ENCODE measurements at regions not wholly inside any gene's neighbourhood (a gene's known extent, or its start where the extent isn't known, plus 50 kb on each side); places are given as distances from the start of the nearest gene placed in this dataset.

DNA sequence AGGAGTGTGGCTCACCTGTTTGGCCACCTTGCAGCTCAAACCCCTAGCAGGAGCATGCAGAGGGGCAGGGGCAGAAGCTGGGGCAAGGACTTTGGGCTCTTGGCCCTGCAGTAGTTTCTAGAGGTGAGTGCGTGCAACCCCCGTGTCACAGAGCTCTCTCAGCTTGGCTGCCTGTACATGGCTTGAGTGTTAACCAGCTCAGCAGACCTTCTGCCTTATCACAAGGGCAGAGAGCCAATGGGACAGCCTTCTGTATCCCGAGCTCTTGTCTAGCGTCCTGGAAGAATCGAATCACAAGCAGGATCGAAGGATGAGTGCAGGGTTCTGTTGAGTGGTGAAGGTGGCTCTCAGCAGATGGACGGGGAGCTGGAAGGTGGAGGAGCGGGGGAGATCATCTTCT, 120.3 kb upstream of the TMEM18 start:
- no peak overlapping the region for H3K4ac ChIP-seq (ENCODE audit: low read depth, low read length)
- H3K27me3 ChIP-seq (ENCODE audit: insufficient read depth, low read length, poor library complexity) = no peaks in the 10 kb centered on the region
- H3K36me3 ChIP-seq (ENCODE audit: control insufficient read depth, insufficient read depth, low read length) = no peaks in the 10 kb centered on the region
- H3K23ac ChIP-seq (ENCODE audit: low read length) = no peak overlapping the region
- H2BK120ac ChIP-seq (ENCODE audit: low read depth, low read length) = no peak overlapping the region
- H3K18ac ChIP-seq (ENCODE audit: low read length) = no peak overlapping the region
- no peak overlapping the region for H3K4me2 ChIP-seq (ENCODE audit: low read length)
- H4K8ac ChIP-seq (ENCODE audit: low read depth, low read length) = no peak overlapping the region
- H3K79me1 ChIP-seq (ENCODE audit: low read length) = no peaks in the 10 kb centered on the region
- H3K56ac ChIP-seq (ENCODE audit: low read length) = no peak overlapping the region
- no peak overlapping the region for H3K27ac ChIP-seq (ENCODE audit: low read depth, low read length)
- no peak overlapping the region for H2BK5ac ChIP-seq (ENCODE audit: low read length)
- WGBS (ENCODE audit: extremely low coverage, insufficient coverage, low lambda C conversion rate) = no CpG with 5 or more reads among the region's 8 CpGs
- no peak overlapping the region for H2AK5ac ChIP-seq (ENCODE audit: low read length)
- no peak overlapping the region for H3K9ac ChIP-seq (ENCODE audit: low read length)
- H2BK15ac ChIP-seq (replicated peaks; ENCODE audit: low read depth) = no peak overlapping the region
- H3K4me1 ChIP-seq (ENCODE audit: control insufficient read depth, low read depth, low read length) = no peaks in the 10 kb centered on the region
- H3K79me2 ChIP-seq (ENCODE audit: control insufficient read depth, insufficient read depth, low read length) = no peaks in the 10 kb centered on the region
- no peak overlapping the region for H4K5ac ChIP-seq (ENCODE audit: low read length)
- DNase-seq = no peak
- H3K4me3 ChIP-seq (ENCODE audit: low read length) = no peak overlapping the region

GRCh38 chr2:796141-796985, 119.2 kb upstream of the TMEM18 start:
- H2BK5ac ChIP-seq (ENCODE audit: low read length) = no peak overlapping the region
- H2AK5ac ChIP-seq (ENCODE audit: low read length) = no peak overlapping the region
- H4K5ac ChIP-seq (ENCODE audit: low read length) = no peak overlapping the region
- no peaks in the 10 kb centered on the region for H3K79me2 ChIP-seq (ENCODE audit: control insufficient read depth, insufficient read depth, low read length)
- WGBS (ENCODE audit: extremely low coverage, insufficient coverage, low lambda C conversion rate) = no CpG with 5 or more reads among the region's 24 CpGs
- no peak overlapping the region for H2BK120ac ChIP-seq (ENCODE audit: low read depth, low read length)
- H3K4me2 ChIP-seq (ENCODE audit: low read length) = no peak overlapping the region
- H3K36me3 ChIP-seq (ENCODE audit: control insufficient read depth, insufficient read depth, low read length) = no peaks in the 10 kb centered on the region
- H3K4me3 ChIP-seq (ENCODE audit: low read length) = no peak overlapping the region
- no peak overlapping the region for H3K23ac ChIP-seq (ENCODE audit: low read length)
- no peak overlapping the region for H3K18ac ChIP-seq (ENCODE audit: low read length)
- no peaks in the 10 kb centered on the region for H3K4me1 ChIP-seq (ENCODE audit: control insufficient read depth, low read depth, low read length)
- H3K27me3 ChIP-seq (ENCODE audit: insufficient read depth, low read length, poor library complexity) = no peaks in the 10 kb centered on the region
- H3K9ac ChIP-seq (ENCODE audit: low read length) = no peak overlapping the region
- no peak overlapping the region for H3K27ac ChIP-seq (ENCODE audit: low read depth, low read length)
- no peaks in the 10 kb centered on the region for H3K79me1 ChIP-seq (ENCODE audit: low read length)
- H3K56ac ChIP-seq (ENCODE audit: low read length) = no peak overlapping the region
- no peak overlapping the region for H4K8ac ChIP-seq (ENCODE audit: low read depth, low read length)
- H2BK15ac ChIP-seq (replicated peaks; ENCODE audit: low read depth) = no peak overlapping the region
- H3K4ac ChIP-seq (ENCODE audit: low read depth, low read length) = no peak overlapping the region
- no peak for DNase-seq

GRCh38 chr2:795531-796041, 118.4 kb upstream of the TMEM18 start:
- no peak overlapping the region for H4K8ac ChIP-seq (ENCODE audit: low read depth, low read length)
- no peak overlapping the region for H3K56ac ChIP-seq (ENCODE audit: low read length)
- no peak overlapping the region for H3K9ac ChIP-seq (ENCODE audit: low read length)
- H2BK5ac ChIP-seq (ENCODE audit: low read length) = no peak overlapping the region
- no peak overlapping the region for H2BK15ac ChIP-seq (replicated peaks; ENCODE audit: low read depth)
- H3K4me2 ChIP-seq (ENCODE audit: low read length) = no peak overlapping the region
- no peak overlapping the region for H3K18ac ChIP-seq (ENCODE audit: low read length)
- no peaks in the 10 kb centered on the region for H3K79me1 ChIP-seq (ENCODE audit: low read length)
- no peak overlapping the region for H4K5ac ChIP-seq (ENCODE audit: low read length)
- H3K27ac ChIP-seq (ENCODE audit: low read depth, low read length) = no peak overlapping the region
- H2BK120ac ChIP-seq (ENCODE audit: low read depth, low read length) = no peak overlapping the region
- DNase-seq = no peak
- H3K36me3 ChIP-seq (ENCODE audit: control insufficient read depth, insufficient read depth, low read length) = no peaks in the 10 kb centered on the region
- H3K4me3 ChIP-seq (ENCODE audit: low read length) = no peak overlapping the region
- H3K4ac ChIP-seq (ENCODE audit: low read depth, low read length) = no peak overlapping the region
- H2AK5ac ChIP-seq (ENCODE audit: low read length) = no peak overlapping the region
- WGBS (ENCODE audit: extremely low coverage, insufficient coverage, low lambda C conversion rate) = no CpG with 5 or more reads among the region's 18 CpGs
- H3K4me1 ChIP-seq (ENCODE audit: control insufficient read depth, low read depth, low read length) = no peaks in the 10 kb centered on the region
- H3K23ac ChIP-seq (ENCODE audit: low read length) = no peak overlapping the region
- no peaks in the 10 kb centered on the region for H3K79me2 ChIP-seq (ENCODE audit: control insufficient read depth, insufficient read depth, low read length)
- H3K27me3 ChIP-seq (ENCODE audit: insufficient read depth, low read length, poor library complexity) = no peaks in the 10 kb centered on the region

DNA sequence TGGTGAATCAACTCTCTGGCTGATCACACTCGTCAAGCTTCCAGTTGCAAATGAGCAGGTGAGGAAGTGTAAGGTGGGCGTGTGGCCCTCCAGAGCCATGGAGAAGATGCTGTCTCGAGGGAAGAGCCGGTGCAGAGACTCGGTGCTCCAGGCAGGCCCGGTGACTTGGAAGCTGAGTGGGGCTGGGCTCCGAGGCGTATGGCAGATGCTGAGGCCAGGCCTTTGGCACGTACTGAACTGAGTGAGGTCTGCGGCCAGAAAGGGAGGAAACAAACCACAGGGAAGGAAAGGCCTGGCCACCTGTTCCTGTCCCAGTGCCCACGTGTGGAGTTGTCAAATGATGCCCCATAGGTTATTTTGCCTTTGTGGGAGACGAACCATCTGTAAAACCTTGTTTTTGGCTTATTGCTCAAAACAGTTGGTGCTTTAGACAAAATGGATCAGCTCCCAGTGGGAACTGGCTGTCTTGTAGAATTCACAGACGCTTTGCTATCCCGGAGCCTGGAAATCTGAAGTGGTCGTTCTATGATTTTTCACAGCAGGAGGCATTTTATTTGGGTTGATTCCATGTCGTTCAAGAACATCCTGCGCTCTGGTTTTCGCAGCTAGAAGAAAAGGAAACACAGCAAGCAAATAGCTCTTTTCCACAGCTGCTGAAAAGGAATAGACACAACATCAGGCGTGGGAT, 117.5 kb upstream of the TMEM18 start:
- H3K4ac ChIP-seq (ENCODE audit: low read depth, low read length) = no peak overlapping the region
- no peak for DNase-seq
- no peak overlapping the region for H3K23ac ChIP-seq (ENCODE audit: low read length)
- no peak overlapping the region for H3K56ac ChIP-seq (ENCODE audit: low read length)
- no peaks in the 10 kb centered on the region for H3K79me1 ChIP-seq (ENCODE audit: low read length)
- H3K36me3 ChIP-seq (ENCODE audit: control insufficient read depth, insufficient read depth, low read length) = no peaks in the 10 kb centered on the region
- no peak overlapping the region for H2BK15ac ChIP-seq (replicated peaks; ENCODE audit: low read depth)
- no peaks in the 10 kb centered on the region for H3K4me1 ChIP-seq (ENCODE audit: control insufficient read depth, low read depth, low read length)
- no peak overlapping the region for H3K4me2 ChIP-seq (ENCODE audit: low read length)
- no peak overlapping the region for H2BK120ac ChIP-seq (ENCODE audit: low read depth, low read length)
- no peak overlapping the region for H3K9ac ChIP-seq (ENCODE audit: low read length)
- H3K27me3 ChIP-seq (ENCODE audit: insufficient read depth, low read length, poor library complexity) = no peaks in the 10 kb centered on the region
- no peak overlapping the region for H3K18ac ChIP-seq (ENCODE audit: low read length)
- no peak overlapping the region for H4K8ac ChIP-seq (ENCODE audit: low read depth, low read length)
- no peaks in the 10 kb centered on the region for H3K79me2 ChIP-seq (ENCODE audit: control insufficient read depth, insufficient read depth, low read length)
- WGBS (ENCODE audit: extremely low coverage, insufficient coverage, low lambda C conversion rate) = no CpG with 5 or more reads among the region's 19 CpGs
- no peak overlapping the region for H3K27ac ChIP-seq (ENCODE audit: low read depth, low read length)
- no peak overlapping the region for H3K4me3 ChIP-seq (ENCODE audit: low read length)
- no peak overlapping the region for H2AK5ac ChIP-seq (ENCODE audit: low read length)
- no peak overlapping the region for H2BK5ac ChIP-seq (ENCODE audit: low read length)
- no peak overlapping the region for H4K5ac ChIP-seq (ENCODE audit: low read length)

DNA sequence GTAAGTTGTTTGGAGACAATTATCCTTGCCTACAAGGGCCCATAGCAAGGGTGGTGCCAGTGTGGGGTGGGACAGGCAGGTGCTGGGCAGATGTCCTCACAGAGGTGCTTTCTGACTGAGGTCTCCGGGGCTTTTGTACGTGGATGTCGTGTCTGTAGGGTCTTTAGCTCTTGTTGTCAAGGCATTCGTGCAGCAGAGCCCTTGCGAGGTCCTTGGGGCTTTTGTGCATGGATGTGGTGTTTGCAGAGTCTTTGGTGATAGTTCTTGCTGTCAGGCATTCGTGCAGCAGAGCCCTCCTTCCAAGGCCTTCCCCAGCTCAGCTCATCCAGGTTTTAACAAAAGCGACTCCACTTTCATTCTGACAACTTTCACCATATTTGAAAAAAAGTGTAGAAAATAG, 116.0 kb upstream of the TMEM18 start:
- H3K23ac ChIP-seq (ENCODE audit: low read length) = no peak overlapping the region
- no peak overlapping the region for H2BK5ac ChIP-seq (ENCODE audit: low read length)
- no peak overlapping the region for H3K4ac ChIP-seq (ENCODE audit: low read depth, low read length)
- H2BK120ac ChIP-seq (ENCODE audit: low read depth, low read length) = no peak overlapping the region
- no peak overlapping the region for H3K18ac ChIP-seq (ENCODE audit: low read length)
- H3K4me1 ChIP-seq (ENCODE audit: control insufficient read depth, low read depth, low read length) = no peaks in the 10 kb centered on the region
- H3K36me3 ChIP-seq (ENCODE audit: control insufficient read depth, insufficient read depth, low read length) = no peaks in the 10 kb centered on the region
- no peak for DNase-seq
- H3K79me1 ChIP-seq (ENCODE audit: low read length) = no peaks in the 10 kb centered on the region
- H3K4me2 ChIP-seq (ENCODE audit: low read length) = no peak overlapping the region
- no peak overlapping the region for H2AK5ac ChIP-seq (ENCODE audit: low read length)
- H3K4me3 ChIP-seq (ENCODE audit: low read length) = no peak overlapping the region
- no peak overlapping the region for H4K8ac ChIP-seq (ENCODE audit: low read depth, low read length)
- no peak overlapping the region for H2BK15ac ChIP-seq (replicated peaks; ENCODE audit: low read depth)
- H3K27me3 ChIP-seq (ENCODE audit: insufficient read depth, low read length, poor library complexity) = no peaks in the 10 kb centered on the region
- no peaks in the 10 kb centered on the region for H3K79me2 ChIP-seq (ENCODE audit: control insufficient read depth, insufficient read depth, low read length)
- no peak overlapping the region for H4K5ac ChIP-seq (ENCODE audit: low read length)
- no peak overlapping the region for H3K27ac ChIP-seq (ENCODE audit: low read depth, low read length)
- no peak overlapping the region for H3K56ac ChIP-seq (ENCODE audit: low read length)
- no peak overlapping the region for H3K9ac ChIP-seq (ENCODE audit: low read length)
- WGBS (ENCODE audit: extremely low coverage, insufficient coverage, low lambda C conversion rate) = no CpG with 5 or more reads among the region's 7 CpGs
